ENCODE measurements at regions not wholly inside any gene's neighbourhood (a gene's known extent, or its start where the extent isn't known, plus 50 kb on each side); places are given as distances from the start of the nearest gene placed in this dataset.

DNA sequence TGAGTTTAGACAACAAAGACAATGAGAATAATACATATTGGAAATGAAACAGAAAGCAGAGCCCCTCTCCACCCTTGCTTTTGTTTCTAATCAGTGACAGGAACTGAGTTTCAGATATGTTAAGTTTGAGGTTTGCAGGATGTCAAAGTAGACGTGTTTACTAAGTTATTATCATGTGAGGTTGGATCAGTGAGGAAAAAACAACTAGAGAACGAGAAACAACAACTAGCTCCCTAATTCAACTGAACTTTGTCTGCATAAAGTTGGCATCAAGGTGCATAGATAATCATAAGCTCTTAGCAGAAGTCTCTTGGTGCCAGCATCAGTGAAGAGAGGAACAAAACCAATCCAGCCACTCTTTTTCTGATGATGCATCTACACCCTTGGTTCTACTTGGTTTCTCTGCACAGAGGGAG lies 491.1 kb upstream of the NR2F2 start:
- TF ChIP-seq POLR2A (IDR thresholded peaks at IDR 0.05): no peak
- TF ChIP-seq POLR2AphosphoS5 (IDR thresholded peaks at IDR 0.05): no peak
